ELR (cell line): ENCODE measurements at regions not wholly inside any gene's neighbourhood (a gene's known extent, or its start where the extent isn't known, plus 50 kb on each side); places are given as distances from the start of the nearest gene placed in this dataset.
A peak's percentile ranks its signal among the peaks of the same experiment; 100 is the strongest.
"Not testable (repeated sequence)": the region's sequence is repeated elsewhere in the genome, so short reads cannot be mapped to it uniquely, and the experiment has no call there.

ENCODE experiments used
- DNase-seq: peaks from one replicate; pipeline ENCODE4 v3.0.0-alpha.2; 2015; ENCODE audit warnings: low read depth

DNA sequence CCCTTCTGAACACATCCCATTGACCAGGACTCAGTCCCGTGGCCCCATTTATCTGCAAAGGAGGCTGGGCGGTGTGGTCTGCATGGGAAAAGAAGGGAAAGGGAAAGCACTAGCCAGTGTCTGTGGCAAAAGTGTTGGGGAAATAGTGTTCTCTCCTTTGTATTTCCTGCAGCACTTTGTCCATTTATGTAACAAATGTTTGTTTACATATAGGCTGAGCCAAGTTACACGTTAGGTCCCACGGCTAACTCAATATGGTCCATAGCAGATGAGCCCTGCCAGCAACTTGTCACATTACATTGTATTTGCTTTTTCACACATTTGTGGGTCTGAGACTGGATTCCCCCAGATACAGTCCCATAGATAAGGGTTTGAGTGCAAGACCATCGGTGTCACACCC lies 260.5 kb downstream of the MSX2 start:
- DNase-seq = no peak

DNA sequence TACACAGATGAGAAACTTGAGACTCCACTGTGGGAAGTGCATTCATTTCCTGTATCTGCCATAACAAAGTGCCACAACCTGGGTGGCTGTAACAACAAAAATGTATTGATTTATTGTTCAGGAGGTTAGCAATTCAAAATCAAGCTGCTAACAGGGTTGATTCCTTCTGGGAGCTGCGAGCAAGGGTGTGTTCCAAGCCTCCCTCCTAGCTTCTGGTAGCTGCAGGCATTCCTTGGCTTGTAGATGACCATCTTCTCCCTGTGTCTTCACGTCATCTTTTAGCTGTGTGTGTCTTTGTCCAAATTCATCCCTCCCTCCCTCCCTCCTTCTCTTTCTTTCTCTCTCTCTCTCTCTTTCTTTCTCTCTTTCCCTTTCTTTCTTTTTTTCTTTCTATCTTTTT lies 258.1 kb downstream of the MSX2 start:
- DNase-seq = no peak

DNA sequence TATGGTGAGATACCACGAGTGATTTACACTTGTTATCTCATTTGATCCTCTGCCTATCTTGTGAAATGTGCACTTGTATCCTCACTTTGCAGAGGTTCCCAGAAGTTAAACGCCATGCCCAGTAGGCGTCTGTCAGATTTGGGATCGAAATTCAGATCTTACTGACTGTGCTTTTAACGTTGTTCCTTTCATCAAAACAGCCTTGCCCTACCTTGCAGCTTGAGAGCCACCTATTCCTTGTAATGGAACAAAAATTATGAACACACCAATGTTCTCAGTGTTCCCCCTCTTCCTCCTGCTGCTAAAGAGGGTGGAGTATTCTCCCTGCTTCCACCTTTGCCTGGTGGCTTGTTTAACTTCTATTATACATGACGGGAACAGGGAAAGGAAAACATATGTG lies 257.0 kb downstream of the MSX2 start:
- no peak for DNase-seq

DNA sequence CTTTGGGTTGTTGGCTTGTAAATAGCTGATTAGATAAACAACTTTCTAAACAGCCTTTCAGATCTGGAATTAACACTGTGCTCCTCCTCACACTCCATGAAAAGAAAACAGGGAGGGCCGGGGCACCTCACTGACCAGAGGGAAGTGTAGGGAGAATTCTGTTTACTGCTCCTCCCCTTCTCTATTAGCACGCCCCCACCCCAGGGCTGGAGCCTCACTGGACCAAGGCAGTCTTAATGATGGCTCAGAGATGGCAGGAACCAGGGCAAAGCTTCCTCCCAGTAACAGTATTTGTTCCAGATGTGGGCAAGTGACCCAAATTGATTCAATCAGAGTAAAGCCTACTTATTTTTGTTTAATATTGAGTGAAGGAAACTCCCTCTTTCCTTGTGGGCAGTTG lies 256.6 kb downstream of the MSX2 start:
- DNase-seq = no peak

DNA sequence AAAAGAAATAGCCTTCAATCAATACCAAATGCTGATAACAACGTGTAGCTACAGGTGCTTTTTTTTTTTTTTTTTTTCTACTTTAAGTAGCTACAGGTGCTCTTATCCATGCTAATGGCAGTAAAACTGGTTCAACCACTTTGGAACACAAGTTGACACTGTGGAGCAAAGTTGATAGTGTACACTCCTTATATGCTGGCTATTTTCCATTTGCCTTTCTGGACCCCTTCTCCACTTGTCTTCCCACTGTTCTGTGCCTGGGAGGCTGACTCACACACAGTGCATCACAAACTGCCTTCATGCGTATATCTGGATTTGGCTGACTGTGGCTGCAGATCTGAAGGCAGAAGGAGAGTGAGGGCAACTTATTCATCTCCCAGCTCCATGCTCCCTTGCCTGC lies 247.9 kb downstream of the MSX2 start:
- no peak for DNase-seq

DNA sequence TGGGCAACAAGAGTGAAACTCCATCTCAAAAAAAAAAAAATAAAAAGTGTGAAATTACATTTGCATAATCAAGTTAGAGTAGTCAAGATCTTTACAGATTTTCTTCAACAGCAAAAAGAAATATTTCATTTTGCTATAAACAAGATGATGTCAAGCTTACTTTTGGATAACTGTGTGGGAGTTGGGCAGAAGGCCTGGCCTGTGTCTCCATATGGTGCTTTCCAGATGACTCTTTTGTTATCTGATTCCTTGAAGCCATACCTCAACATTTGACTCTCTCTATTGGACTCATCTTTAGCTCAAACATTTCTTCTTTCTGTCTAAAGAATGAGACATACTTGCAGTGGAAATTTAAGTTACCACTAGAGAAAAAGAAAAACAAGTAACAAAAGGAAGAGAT lies 246.8 kb downstream of the MSX2 start:
- DNase-seq = no peak

DNA sequence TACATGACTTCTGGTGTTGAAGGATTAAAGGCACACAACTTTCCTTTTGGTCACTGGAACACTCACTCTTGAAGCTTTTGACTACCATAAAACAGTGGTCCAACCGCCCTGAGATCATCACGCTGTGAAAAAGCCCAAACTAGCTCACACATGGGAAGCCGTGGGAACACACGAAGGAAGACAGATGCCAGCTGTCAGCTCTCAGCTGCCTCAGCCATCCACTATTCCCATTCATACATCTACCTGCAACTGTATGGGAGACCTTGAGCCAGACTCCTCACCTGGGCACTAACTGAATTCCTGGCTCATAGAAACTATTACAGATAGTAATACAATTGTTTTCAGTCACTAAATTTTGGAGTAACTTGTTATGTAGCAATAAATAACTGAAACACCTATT lies 246.1 kb downstream of the MSX2 start:
- no peak for DNase-seq

DNA sequence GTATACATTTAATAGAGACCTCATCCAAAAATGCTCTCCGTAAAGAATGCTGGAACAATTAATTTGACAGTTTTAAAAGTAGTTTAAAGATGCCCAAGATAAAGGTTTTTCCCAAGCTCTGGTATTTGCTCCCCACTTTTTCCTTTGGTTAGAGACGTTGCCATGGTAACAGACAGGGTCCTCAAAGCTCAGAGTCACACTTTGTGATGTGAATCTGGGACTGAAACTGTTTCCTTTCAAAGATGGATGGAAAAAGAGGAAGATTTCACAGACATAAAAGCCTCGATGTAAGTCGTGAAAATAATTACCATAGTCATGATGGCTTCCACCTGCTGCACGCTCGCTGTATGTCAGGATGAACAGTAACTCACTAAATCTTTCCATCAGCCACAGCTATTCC lies 229.5 kb downstream of the MSX2 start:
- DNase-seq = no peak

DNA sequence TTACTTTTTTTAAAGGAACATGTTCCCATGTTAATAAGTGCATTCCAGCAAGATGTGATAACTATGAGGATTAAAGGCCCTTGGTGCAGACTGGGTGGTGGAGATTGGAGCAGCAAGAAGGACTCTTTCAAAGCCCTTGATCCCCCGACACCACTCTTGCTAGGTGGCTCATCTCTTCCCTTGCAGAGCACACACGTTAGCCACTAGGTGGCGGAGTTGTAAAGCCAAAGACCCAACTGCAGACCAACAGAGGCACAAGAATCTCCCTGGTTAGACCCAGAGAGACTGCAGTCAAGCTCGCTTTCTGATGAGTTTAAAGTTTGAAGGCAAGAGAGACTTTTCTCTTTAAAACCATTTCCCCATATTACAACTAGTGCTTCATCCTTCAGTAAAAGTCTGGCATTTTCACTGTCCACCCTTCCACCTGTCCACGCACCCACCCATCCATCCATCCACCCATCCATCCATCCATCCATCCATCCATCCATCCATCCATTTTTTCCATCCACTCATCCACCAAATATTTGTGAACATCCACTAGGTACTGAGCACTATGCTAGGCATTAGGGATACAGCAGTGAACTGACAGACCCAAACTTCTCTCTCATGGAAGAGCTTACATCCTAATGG lies 226.9 kb downstream of the MSX2 start:
- peak; percentile 69 for DNase-seq

DNA sequence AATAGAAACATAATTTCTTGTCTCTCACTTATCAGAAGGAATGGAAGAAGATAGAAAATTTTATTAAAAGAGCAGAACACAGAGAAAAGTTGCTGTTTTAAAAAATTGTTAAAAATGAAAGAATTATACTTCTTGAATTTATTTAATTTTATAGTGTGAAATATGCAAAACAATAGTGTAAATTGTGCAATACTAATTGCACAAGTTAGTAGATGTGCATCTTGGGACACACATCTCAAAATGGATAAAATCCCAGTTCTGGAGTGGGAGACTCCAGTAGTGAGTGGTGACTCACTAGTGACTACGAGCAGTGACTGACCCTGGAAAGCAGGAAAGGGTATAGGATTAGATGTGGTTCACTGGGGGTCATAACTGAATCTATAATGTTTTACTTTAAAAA lies 223.2 kb downstream of the MSX2 start:
- DNase-seq = no peak

DNA sequence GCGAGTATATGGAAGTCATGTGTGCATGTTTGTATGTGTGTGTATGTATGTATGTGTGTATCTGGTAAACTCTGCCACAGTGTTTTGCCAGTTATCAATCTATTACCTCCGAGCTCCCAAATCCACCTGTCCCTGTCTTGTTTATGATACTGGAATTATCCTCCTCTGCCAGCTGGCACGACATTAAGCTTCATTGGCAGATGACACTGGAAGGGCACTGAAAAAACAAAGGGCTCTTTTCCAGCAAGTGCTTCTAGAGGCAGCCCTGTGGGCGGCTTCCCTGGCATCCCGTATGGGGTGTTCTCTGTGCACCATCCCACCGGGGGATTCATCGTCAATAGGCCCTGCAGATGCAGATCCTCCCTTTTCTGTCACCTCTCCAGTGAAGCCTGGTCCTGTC lies 221.5 kb downstream of the MSX2 start:
- DNase-seq = no peak

DNA sequence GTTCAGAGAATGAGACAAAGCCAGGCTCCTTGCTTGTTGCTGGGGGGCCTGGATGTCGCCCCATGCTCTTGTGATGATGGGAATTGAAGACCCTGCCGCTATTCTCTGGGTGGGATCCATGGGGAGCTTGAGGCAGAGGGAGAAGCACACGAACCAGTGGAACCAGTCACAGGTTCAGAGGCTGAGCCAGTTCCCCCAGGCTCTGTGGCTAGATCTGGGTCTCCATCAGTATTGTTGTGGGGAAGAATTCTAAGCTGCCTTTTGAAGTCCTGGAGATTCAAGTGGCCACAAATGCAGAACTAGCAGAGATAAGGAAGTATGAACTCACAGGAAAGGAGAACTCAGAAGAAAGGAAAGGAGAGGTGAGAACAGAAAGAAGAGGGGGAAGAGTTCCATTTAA lies 219.4 kb downstream of the MSX2 start:
- no peak for DNase-seq

DNA sequence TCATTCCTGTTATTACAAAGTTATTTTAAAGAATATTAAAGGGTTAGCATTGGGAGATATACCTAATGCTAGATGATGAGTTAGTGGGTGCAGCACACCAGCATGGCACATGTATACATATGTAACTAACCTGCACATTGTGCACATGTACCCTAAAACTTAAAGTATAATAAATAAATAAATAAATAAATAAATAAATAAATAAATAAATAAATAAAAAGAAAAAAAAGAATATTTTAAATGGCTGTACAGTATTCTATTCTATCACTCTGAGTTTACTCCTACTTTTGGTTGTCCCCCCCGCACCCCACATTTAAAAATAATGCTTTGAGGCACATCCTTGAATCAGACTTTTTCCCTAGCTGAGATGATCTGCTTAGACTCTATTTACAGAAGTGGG lies 218.6 kb downstream of the MSX2 start:
- not testable (repeated sequence) for DNase-seq

DNA sequence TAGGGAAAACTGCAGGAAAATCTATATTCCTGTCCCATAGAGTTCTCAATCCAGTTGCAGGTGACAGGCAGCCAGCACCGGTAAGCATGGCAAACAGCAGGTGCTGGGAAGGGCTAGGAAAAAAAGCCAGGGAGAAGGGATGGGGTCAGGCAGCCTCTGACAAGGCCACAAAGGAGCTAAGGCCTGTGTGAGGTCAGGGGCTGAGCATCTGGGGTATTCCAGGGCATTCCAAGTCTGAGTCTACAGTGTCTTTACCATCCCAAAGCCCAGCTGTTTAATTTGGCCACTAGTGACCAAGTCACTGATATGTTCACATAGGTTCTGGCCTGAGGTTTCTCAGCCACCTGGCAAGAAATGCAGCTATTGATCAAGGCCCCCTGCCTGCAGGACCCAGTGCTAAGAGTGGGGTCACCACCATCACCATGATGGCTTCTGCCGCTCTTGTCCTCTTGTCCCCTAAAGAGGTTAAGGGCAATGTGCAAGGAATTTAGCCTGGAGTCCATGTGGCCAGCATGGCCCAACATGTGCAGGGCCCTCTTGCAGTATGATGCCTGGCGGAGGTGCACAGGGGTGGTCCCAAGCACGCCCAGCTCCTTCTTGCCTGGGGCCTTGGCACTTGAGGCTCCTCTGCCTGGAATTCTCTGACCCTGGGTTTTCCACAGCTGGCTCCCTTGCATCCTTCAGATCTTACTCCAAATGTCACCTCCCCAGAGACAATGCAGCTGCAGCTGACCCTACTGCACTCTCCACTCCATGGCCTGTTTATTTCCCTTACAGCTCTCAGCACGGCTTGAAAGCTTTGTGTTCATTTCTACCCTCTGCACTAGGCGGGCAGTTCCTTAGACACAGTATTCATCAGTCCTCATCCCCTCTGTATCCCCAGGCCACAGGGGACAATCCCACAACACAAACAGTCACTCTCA lies 213.1 kb downstream of the MSX2 start:
- DNase-seq = no peak

DNA sequence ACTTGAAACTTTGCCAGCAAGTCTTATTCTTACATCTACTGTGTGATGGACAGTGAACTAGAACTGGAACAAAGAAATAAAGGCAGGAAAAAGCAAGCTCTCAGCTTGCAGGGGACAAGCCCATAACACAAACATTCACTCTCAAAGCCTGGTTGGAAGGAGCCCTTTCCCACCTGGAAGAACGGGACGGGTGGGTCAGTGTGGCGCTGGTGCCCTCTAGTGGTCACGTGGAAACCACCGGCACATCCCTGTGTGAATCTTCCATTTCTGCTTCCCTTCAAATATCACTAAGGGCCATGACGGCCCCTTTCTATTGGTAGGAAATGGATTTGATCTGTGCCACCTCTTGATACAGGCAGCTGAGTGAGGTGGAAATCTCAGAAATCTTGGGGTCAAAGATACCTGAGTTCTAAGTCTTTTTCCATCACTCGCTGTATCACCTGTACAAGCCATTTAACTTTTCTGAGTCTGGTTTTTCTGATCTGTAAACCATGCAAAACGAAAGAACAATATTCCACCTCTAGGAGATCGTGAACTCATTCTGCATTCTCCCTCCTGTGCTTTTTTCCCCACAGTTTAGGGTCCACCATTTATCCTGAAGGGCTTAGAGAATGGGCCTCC lies 211.6 kb downstream of the MSX2 start:
- peak; percentile 47 for DNase-seq

DNA sequence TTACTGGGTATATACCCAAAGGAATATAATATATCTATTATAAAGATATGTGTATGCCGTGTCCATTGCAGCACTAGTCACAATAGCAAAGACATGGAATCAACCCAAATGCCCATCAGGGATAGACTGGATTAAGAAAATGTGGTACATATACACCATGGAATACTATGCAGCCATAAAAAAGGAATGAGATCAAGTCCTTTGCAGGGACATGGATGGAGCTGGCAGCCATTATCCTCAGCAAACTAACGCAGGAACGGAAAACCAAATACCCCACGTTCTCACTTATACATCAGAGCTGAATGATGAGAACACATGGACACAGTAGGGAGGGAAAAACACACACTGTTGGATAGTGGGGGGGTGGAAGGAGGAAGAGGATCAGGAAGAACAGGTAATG lies 206.7 kb downstream of the MSX2 start:
- DNase-seq = not testable (repeated sequence)

DNA sequence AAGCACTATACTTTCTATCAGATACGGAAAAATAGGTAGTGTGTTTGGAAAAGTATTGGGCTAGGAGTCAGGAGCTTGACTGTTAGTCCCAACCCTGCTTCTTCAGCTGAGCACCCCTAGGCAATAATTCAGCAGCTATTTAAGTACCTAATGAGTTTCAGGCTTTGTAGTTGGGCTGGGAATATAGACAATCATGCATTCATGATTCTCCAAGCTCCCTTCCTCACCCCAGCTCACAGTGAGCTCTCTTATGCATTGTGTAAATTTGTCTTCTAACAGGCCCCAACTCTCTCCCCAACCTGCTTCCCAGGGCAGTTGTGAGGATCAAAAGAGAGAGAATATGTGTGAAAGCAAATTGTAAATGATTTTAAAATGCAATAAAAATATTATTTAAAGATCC lies 201.2 kb downstream of the MSX2 start:
- DNase-seq = no peak

DNA sequence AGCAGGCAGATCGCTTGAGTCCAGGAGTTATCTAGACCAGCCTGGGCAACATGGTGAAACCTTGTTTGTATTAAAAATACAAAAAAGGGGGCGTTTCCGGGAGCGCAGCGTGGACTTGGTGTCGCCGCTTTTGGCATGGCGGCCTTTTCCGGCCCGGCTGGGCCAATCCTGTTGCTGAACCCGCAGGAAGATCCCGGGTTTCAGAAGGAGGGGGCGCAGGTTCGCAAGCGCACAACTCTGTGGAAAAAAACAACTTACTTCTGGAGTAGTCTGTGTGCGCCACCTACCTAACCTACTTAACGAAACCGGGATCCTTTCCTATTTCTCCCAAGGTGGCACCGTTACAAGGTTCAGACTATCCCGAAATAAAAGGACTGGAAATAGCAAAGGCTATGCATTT lies 198.6 kb downstream of the MSX2 start:
- DNase-seq = no peak

DNA sequence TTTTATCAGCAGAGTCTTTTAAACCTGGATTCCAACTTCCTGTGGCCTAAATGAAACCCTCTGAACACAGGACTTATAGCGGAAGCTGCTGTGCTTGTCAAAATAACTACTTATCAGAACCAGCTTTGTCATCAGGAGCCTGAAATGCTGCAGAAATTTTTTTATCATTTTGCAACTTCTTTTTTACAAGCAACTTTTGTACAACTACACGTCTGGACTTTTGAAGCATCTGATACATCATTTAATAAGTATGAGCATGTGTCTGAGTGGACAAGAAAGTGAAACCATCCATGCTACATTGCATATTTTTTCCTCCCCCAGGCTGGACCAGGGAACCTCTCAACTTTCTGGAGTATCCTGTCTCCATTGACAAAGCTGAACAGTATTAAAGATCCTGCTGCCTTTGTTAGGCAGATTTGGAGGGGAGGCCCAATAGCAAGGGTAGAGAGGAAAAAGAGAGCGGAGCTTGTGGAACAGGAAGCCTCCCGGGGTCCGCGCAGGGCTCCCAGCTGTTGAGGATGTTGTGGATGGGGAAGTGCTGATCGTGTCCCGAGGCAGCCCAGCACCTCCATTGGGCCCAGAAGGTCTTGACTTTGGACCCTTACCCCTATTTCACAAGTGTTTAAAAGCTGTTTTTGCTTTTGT lies 196.6 kb downstream of the MSX2 start:
- no peak for DNase-seq

DNA sequence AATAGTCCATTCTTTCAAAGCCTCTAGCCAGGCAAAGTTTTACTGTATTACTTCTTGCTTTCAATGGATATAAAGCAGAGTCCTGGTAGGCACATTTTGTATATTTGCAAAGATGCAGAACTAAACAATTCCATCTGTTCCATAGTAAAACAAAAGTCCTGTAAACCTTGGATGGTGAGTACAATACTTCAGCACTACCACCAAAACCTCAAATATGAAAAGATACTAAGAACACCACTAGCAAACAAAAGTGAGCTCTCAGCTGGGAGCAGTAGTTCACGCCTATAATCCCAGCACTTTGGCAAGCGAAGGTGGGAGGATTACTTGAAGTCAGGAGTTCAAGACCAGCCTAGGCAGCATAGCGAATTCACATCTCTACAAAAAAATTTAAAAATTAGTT lies 195.0 kb downstream of the MSX2 start:
- no peak for DNase-seq

DNA sequence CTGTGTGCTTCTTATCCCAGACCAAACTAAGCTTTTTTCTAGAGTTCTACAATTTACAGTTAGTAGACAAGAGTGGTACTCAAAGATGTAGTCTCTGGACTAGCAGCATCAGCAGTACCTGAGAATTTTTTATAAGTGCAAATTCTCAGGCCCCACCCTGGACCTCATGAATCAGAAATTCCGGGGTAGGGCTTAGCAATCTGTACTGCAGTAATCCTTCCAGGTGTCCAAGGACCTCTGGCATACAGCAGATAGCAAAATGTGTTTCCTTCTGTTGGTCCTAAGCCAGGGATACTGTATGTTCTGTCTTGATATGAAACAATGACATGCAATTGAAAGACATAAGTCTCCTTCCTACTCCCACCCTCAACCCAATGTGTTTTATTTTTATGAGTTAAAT lies 194.3 kb downstream of the MSX2 start:
- DNase-seq = no peak

DNA sequence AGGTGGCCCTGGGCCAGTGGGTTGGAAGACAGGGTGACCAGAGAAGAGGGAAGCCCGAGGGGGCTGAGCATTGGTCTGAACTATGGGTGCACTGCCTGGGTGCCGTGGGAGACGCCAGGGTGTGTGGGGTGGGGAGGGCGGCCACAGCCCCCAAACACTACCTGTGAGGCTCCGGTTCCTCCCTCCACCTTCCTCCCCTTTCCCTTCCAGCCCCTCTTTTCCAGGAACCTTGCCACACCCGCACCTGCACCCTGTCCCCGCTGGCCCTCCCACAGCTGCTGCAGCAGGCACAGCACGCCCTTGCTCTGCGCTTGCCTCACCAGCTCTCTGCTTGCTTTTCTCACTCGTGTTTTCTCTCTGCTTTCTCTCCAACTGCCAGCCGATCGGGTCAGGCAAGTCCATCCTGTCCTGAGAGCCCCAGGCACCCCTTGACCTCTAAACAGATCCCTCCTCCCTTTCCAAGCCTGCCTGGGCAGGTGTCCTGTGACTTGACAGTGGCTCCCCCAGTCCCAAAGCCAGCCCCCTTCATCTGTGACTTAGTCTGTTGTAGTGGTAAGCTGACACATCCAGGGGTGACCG lies 193.7 kb downstream of the MSX2 start:
- no peak for DNase-seq
